CD14-positive monocyte (primary cell): ENCODE measurements at regions not wholly inside any gene's neighbourhood (a gene's known extent, or its start where the extent isn't known, plus 50 kb on each side); places are given as distances from the start of the nearest gene placed in this dataset.

Experiments
- DNase-seq, 3 donors: peaks; one replicate each; pipeline ENCODE4 v3.0.0-alpha.2; 2011 to 2022
- H2AFZ ChIP-seq: 2 replicates; pipeline ENCODE4 v1.6.0; 2012; ENCODE audit warnings: mild to moderate bottlenecking, low read depth, low read length, inconsistent platforms; ENCODE audit not compliant: insufficient read depth, poor library complexity, severe bottlenecking
- H3K27ac ChIP-seq, 2 donors: 1 replicate in 1 of 2; 2 replicates in 1 of 2; pipeline ENCODE4 v1.5.1; 2012 to 2013; ENCODE audit warnings: low read length in 2 of 2, control low read depth in 1 of 2, inconsistent platforms in 1 of 2, low read depth in 1 of 2, mild to moderate bottlenecking in 1 of 2
- H3K27me3 ChIP-seq, 2 donors: one replicate each; pipeline versions ENCODE4 v1.6.0 to v1.6.1; 2011 to 2013; ENCODE audit warnings: low read length in 2 of 2; ENCODE audit not compliant: control insufficient read depth in 2 of 2, insufficient read depth in 2 of 2
- H3K36me3 ChIP-seq, 2 donors: replicated peaks in 1 of 2; 1 replicate in 1 of 2; 2 replicates in 1 of 2; pipeline versions ENCODE4 v1.5.1 to v1.6.1; 2012 to 2013; ENCODE audit warnings: low read length in 2 of 2, control low read depth in 1 of 2, inconsistent platforms in 1 of 2, mild to moderate bottlenecking in 1 of 2; ENCODE audit not compliant: insufficient read depth in 2 of 2, control insufficient read depth in 1 of 2
- H3K4me1 ChIP-seq, 2 donors: 1 replicate in 1 of 2; 2 replicates in 1 of 2; pipeline versions ENCODE4 v1.5.1 to v1.6.1; 2012 to 2013; ENCODE audit warnings: low read length in 2 of 2, control low read depth in 1 of 2, inconsistent platforms in 1 of 2, mild to moderate bottlenecking in 1 of 2, moderate library complexity in 1 of 2; ENCODE audit not compliant: insufficient read depth in 2 of 2, control insufficient read depth in 1 of 2
- H3K4me2 ChIP-seq: replicated peaks from 2 replicates; pipeline ENCODE3; 2012; ENCODE audit warnings: low read length, moderate library complexity, mild to moderate bottlenecking; ENCODE audit not compliant: poor library complexity, severe bottlenecking; ENCODE audit errors: extremely low read depth
- H3K4me3 ChIP-seq, 3 experiments: fragments of 200-600 bp in 1 of 3; sonication (generic) in 1 of 3; replicated peaks in 1 of 3; 1 replicate in 2 of 3; 2 replicates in 1 of 3; pipeline ENCODE4 v1.5.1; 2011 to 2013; ENCODE audit warnings: low read length in 3 of 3, mild to moderate bottlenecking in 3 of 3, control low read depth in 2 of 3, low read depth in 2 of 3, inconsistent platforms in 1 of 3, moderate library complexity in 1 of 3
- H3K79me2 ChIP-seq: 2 replicates; pipeline ENCODE4 v1.6.0; 2012; ENCODE audit warnings: mild to moderate bottlenecking, control low read depth, inconsistent platforms, low read length, moderate library complexity; ENCODE audit not compliant: insufficient read depth
- H3K9ac ChIP-seq: 2 replicates; pipeline ENCODE4 v1.6.0; 2017; ENCODE audit warnings: low read length, mild to moderate bottlenecking; ENCODE audit not compliant: insufficient read depth, poor library complexity, severe bottlenecking
- H3K9me3 ChIP-seq, 2 donors: replicated peaks in 1 of 2; 1 replicate in 1 of 2; 2 replicates in 1 of 2; pipeline versions ENCODE4 v1.5.1 to v1.6.1; 2012 to 2013; ENCODE audit warnings: low read length in 2 of 2, control low read depth in 1 of 2; ENCODE audit not compliant: control insufficient read depth in 1 of 2, insufficient read depth in 1 of 2
- H4K20me1 ChIP-seq: 2 replicates; pipeline ENCODE4 v1.6.0; 2012; ENCODE audit warnings: mild to moderate bottlenecking, low read length, control low read depth, moderate library complexity; ENCODE audit not compliant: insufficient read depth
- H3K27ac Mint-ChIP-seq, 7 donors: one replicate each; pipeline ENCODE4 v1.8.0; 2020; ENCODE audit warnings: mild to moderate bottlenecking in 7 of 7, mixed read lengths in 7 of 7, moderate library complexity in 6 of 7, inconsistent platforms in 2 of 7
- H3K27me3 Mint-ChIP-seq, 3 donors: one replicate each; pipeline ENCODE4 v1.8.0; 2021 to 2022; ENCODE audit warnings: low read depth in 3 of 3, mild to moderate bottlenecking in 3 of 3, mixed read lengths in 3 of 3, moderate library complexity in 3 of 3, inconsistent platforms in 1 of 3
- H3K36me3 Mint-ChIP-seq, 2 donors: one replicate each; pipeline ENCODE4 v1.8.0; 2020; ENCODE audit warnings: mixed read lengths in 2 of 2, inconsistent platforms in 1 of 2, mild to moderate bottlenecking in 1 of 2
- H3K4me1 Mint-ChIP-seq: one replicate; pipeline ENCODE4 v1.8.0; 2020; ENCODE audit warnings: mild to moderate bottlenecking, mixed read lengths
- H3K4me3 Mint-ChIP-seq, 2 donors: one replicate each; pipeline ENCODE4 v1.8.0; 2020; ENCODE audit warnings: mild to moderate bottlenecking in 2 of 2, mixed read lengths in 2 of 2, moderate library complexity in 1 of 2
- H3K9me3 Mint-ChIP-seq, 7 donors: one replicate each; pipeline ENCODE4 v1.8.0; 2020 to 2022; ENCODE audit warnings: mixed read lengths in 7 of 7, mild to moderate bottlenecking in 6 of 7, moderate library complexity in 6 of 7, inconsistent platforms in 2 of 7
- WGBS: methylation state at CpG from one replicate; pipeline ENCODE4 v1.1.5; 2013; ENCODE audit warnings: missing lambda C conversion rate; ENCODE audit not compliant: insufficient coverage; 5-methylcytosine and 5-hydroxymethylcytosine counted together
- intact Hi-C, 2 donors: fragments of 100-400 bp; cut with micrococcal nuclease; formaldehyde crosslinking; loops; one replicate each; pipeline versions ENCODE4 v1.15.0 to v1.15.1; 2023
- TF ChIP-seq, protein P1 (sequence below): fragments of 200-600 bp; IDR thresholded peaks from one replicate; pipeline ENCODE4 v1.8.0; 2022; ENCODE audit warnings: antibody characterized with exemption, mild to moderate bottlenecking

- H3K36me3 Mint-ChIP-seq = no peaks in the 10 kb centered on the region
These were observed 1452.2 kb upstream of the ACO1 start for GRCh38 chr9:30932226-30932625.

DNA sequence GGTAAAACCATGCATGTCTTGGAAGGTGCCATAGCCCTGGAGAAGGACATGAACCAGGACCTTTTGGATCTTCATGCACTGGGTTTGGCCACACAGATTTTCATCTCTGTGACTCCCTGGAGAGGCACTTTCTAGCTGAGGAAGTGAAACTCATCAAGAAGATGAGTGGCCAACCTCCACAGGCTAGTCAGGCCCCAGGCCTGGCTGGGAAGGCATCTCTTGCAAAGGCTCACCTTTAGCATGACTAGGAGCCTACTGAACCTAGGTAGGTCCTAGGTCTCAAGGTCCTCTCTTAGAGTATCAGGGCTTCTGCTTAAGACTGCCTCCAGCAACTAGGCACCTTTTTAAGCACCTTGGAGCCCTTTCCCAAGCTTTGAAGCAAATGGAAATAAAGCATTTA is 1448.7 kb upstream of the ACO1 start:
- Histone ChIP-seq H3K9ac (no peak overlapping the region), H3K4me2 (no peak overlapping the region), H3K27ac (no peak overlapping the region), H4K20me1 (no peaks in the 10 kb centered on the region), H3K4me3 (no peak overlapping the region), H3K9me3 (no peaks in the 10 kb centered on the region), H2AFZ (no peak overlapping the region), H3K4me1 (no peaks in the 10 kb centered on the region), H3K27me3 (no peaks in the 10 kb centered on the region), H3K79me2 (no peaks in the 10 kb centered on the region), H3K36me3 (no peaks in the 10 kb centered on the region)
- no peak for DNase-seq
- intact Hi-C loops = no loop called here
- H3K4me1 Mint-ChIP-seq = no peaks in the 10 kb centered on the region
- H3K36me3 Mint-ChIP-seq = no peaks in the 10 kb centered on the region
- H3K9me3 Mint-ChIP-seq = peaks cover 0 to 2% (median 0%) of the 10 kb centered on the region in 7 donors
- no peak overlapping the region for H3K27ac Mint-ChIP-seq
- no peaks in the 10 kb centered on the region for H3K27me3 Mint-ChIP-seq
- TF ChIP-seq, protein P1, sequence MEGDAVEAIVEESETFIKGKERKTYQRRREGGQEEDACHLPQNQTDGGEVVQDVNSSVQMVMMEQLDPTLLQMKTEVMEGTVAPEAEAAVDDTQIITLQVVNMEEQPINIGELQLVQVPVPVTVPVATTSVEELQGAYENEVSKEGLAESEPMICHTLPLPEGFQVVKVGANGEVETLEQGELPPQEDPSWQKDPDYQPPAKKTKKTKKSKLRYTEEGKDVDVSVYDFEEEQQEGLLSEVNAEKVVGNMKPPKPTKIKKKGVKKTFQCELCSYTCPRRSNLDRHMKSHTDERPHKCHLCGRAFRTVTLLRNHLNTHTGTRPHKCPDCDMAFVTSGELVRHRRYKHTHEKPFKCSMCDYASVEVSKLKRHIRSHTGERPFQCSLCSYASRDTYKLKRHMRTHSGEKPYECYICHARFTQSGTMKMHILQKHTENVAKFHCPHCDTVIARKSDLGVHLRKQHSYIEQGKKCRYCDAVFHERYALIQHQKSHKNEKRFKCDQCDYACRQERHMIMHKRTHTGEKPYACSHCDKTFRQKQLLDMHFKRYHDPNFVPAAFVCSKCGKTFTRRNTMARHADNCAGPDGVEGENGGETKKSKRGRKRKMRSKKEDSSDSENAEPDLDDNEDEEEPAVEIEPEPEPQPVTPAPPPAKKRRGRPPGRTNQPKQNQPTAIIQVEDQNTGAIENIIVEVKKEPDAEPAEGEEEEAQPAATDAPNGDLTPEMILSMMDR = no peak
- no peak overlapping the region for H3K4me3 Mint-ChIP-seq

More at GRCh38 chr9:30932226-30932625, 1452.2 kb upstream of the ACO1 start:
- no peak overlapping the region for H3K27ac Mint-ChIP-seq
- no peak for DNase-seq
- no peaks in the 10 kb centered on the region for H3K4me1 Mint-ChIP-seq
- H2AFZ ChIP-seq = no peak overlapping the region
- no peak overlapping the region for H3K27ac ChIP-seq
- no peaks in the 10 kb centered on the region for H3K36me3 ChIP-seq
- no peaks in the 10 kb centered on the region for H3K79me2 ChIP-seq
- H3K27me3 Mint-ChIP-seq = no peaks in the 10 kb centered on the region
- no peak overlapping the region for H3K9ac ChIP-seq
- no CpG with 5 or more reads among the region's 2 CpGs for WGBS
- no peaks in the 10 kb centered on the region for H4K20me1 ChIP-seq
- no peak overlapping the region for H3K4me2 ChIP-seq
- no peaks in the 10 kb centered on the region for H3K27me3 ChIP-seq
- H3K4me1 ChIP-seq = no peaks in the 10 kb centered on the region
- H3K4me3 Mint-ChIP-seq = no peak overlapping the region
- intact Hi-C loops = no loop called here
- no peaks in the 10 kb centered on the region for H3K9me3 ChIP-seq
- H3K4me3 ChIP-seq = no peak overlapping the region
- H3K9me3 Mint-ChIP-seq = peaks cover 0 to 2% (median 0%) of the 10 kb centered on the region in 7 donors
- TF ChIP-seq, protein P1 = no peak
